Activated CD8-positive, alpha-beta memory T cell treated with anti-CD3 and anti-CD28 coated beads, Interleukin-2, amount 10 ng/mL, durations not matched to agents 7 days and 5 days (primary cell): ENCODE measurements at regions not wholly inside any gene's neighbourhood (a gene's known extent, or its start where the extent isn't known, plus 50 kb on each side); places are given as distances from the start of the nearest gene placed in this dataset.
"Not testable (repeated sequence)": the region's sequence is repeated elsewhere in the genome, so short reads cannot be mapped to it uniquely, and the experiment has no call there.

ENCODE experiments used
- ATAC-seq: fragments of 150-1000 bp; cut with Tn5 transposase; one replicate; pipeline ENCODE4 v1.10.0; 2021; ENCODE audit warnings: moderate library complexity
- CTCF ChIA-PET: fragments of 350-600 bp; sonication (Branson Sonifier 250); formaldehyde crosslinking; loops from one replicate; lab custom pipeline; 2021; ENCODE audit warnings: antibody characterized with exemption; lab: Charles Lee
- DNase-seq: peaks from one replicate; pipeline ENCODE4 v3.0.0-alpha.2; 2020
- H3K27ac Mint-ChIP-seq: one replicate; pipeline ENCODE4 v1.8.0; 2021; ENCODE audit warnings: mild to moderate bottlenecking, mixed read lengths
- H3K27me3 Mint-ChIP-seq: one replicate; pipeline ENCODE4 v1.8.0; 2021; ENCODE audit warnings: mixed read lengths
- H3K36me3 Mint-ChIP-seq: one replicate; pipeline ENCODE4 v1.8.0; 2021; ENCODE audit warnings: mild to moderate bottlenecking, mixed read lengths
- H3K4me1 Mint-ChIP-seq: one replicate; pipeline ENCODE4 v1.8.0; 2021; ENCODE audit warnings: mixed read lengths
- H3K4me3 Mint-ChIP-seq: one replicate; pipeline ENCODE4 v1.8.0; 2021; ENCODE audit warnings: mild to moderate bottlenecking, moderate library complexity, mixed read lengths
- H3K9me3 Mint-ChIP-seq: one replicate; pipeline ENCODE4 v1.8.0; 2022; ENCODE audit warnings: low read depth, mixed read lengths

- ATAC-seq, result no peak
- no peak for DNase-seq
- Mint-ChIP-seq H3K36me3 (no peaks in the 10 kb centered on the region), H3K27me3 (no peaks in the 10 kb centered on the region), H3K4me3 (no peak overlapping the region), H3K27ac (no peak overlapping the region), H3K9me3 (no peaks in the 10 kb centered on the region), H3K4me1 (no peaks in the 10 kb centered on the region)
- CTCF ChIA-PET, result no interaction called here
Measured at GRCh38 chr10:9505546-9505945, 1451.1 kb downstream of the GATA3 start.

DNA sequence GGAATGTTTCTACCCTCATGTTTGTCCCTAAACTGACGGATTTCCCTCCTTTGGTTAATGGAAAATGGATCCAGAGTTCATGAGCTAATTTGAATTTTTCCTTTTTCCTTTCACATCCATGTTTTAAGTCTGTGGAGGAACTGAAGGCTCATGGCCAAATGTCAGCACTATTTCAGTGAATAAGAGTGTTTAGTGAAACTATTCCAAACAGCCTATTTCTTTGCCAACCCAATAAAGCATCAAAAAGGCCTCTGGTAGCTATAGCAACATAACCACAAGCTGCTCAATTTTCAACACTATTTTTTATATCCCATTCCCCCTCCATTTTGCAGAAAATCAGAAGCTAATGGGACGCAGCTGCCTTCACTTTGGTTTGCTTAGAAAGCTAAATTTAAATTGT, 1454.1 kb downstream of the GATA3 start:
- Mint-ChIP-seq H3K4me3 (no peak overlapping the region), H3K36me3 (no peaks in the 10 kb centered on the region), H3K4me1 (no peaks in the 10 kb centered on the region), H3K27ac (no peak overlapping the region), H3K9me3 (no peaks in the 10 kb centered on the region), H3K27me3 (no peaks in the 10 kb centered on the region)
- DNase-seq, result no peak
- no peak for ATAC-seq
- CTCF ChIA-PET, result no interaction called here

DNA sequence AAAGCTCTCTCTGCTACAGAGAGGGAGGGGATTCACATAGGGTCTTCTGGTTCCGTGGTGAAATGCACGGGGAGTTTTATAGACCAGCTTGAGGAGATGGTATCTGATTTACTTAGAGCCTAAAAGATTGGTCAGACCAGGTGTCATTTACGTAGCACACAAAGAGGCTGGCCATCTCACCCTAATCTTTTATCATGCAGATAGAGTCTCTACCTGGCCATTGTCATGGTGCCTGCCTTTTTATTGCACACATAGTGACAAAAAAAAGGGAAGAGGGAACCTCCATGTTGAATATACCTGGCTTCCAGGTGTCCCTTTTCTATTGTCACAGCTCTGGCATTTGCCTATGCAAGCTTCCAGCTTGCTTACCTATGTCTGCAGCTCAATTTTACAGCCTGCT, 1456.1 kb downstream of the GATA3 start:
- Mint-ChIP-seq H3K9me3 (no peaks in the 10 kb centered on the region), H3K27ac (no peak overlapping the region), H3K36me3 (no peaks in the 10 kb centered on the region), H3K4me3 (no peak overlapping the region), H3K4me1 (no peaks in the 10 kb centered on the region), H3K27me3 (no peaks in the 10 kb centered on the region)
- ATAC-seq, result no peak
- DNase-seq, result no peak
- CTCF ChIA-PET, result no interaction called here

GRCh38 chr10:9515922-9516321, 1461.4 kb downstream of the GATA3 start:
- ATAC-seq (no peak), DNase-seq (no peak)
- Mint-ChIP-seq H3K36me3 (no peaks in the 10 kb centered on the region), H3K4me3 (no peak overlapping the region), H3K27me3 (no peaks in the 10 kb centered on the region), H3K27ac (no peak overlapping the region), H3K4me1 (no peaks in the 10 kb centered on the region), H3K9me3 (peaks cover 2% of the 10 kb centered on the region)
- CTCF ChIA-PET, result no interaction called here

DNA sequence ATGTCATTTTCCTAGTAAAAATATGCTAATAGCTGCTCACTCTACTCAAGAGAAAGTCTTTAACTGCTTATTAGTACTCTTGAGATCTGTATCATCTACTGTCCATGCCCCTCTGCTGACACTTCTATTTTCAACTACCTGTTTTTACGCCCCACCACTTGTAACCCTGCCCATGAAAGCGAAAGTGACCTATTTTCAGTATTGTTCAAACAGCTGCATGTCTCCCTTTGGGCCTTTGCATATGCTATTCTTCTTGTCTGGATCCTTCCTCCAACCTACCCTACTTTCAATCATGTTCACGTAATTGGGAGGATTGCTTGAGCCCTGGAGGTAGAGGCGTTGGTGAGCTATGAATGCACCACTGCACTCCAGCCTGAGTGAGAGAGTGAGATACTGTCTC, 1481.3 kb downstream of the GATA3 start:
- no peaks in the 10 kb centered on the region for H3K9me3 Mint-ChIP-seq

DNA sequence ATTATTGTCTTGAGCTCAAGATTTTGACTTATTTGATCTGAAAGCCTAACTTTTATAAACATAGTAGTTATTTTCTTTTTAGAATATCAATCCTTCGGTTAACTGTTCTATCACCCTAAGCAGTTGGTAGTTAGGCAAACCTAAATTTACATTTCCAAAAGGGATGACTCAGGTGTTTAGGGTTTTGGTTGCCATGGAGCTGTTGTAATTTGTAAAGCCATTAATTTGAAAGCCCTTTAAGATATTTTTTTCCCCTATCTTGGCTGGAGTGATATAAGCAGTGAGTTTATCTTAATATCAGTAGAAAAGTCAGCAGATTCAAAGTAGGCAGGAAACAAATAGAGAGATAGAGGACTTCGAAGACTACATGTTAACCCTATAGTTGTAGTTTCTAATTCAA, 1472.6 kb upstream of the CELF2 start:
- CTCF ChIA-PET, result no interaction called here
- H3K4me3 Mint-ChIP-seq, result no peak overlapping the region
- no peak overlapping the region for H3K27ac Mint-ChIP-seq
- no peaks in the 10 kb centered on the region for H3K4me1 Mint-ChIP-seq
- DNase-seq, result no peak
- no peak for ATAC-seq
- H3K9me3 Mint-ChIP-seq, result peaks cover 2% of the 10 kb centered on the region
- no peaks in the 10 kb centered on the region for H3K36me3 Mint-ChIP-seq
- no peaks in the 10 kb centered on the region for H3K27me3 Mint-ChIP-seq

More for the DNA sequence above, 1481.3 kb downstream of the GATA3 start:
- Mint-ChIP-seq H3K27me3 (no peaks in the 10 kb centered on the region), H3K4me3 (no peak overlapping the region), H3K4me1 (no peaks in the 10 kb centered on the region), H3K36me3 (no peaks in the 10 kb centered on the region), H3K27ac (no peak overlapping the region)
- CTCF ChIA-PET, result no interaction called here
- DNase-seq (no peak), ATAC-seq (no peak)

GRCh38 chr10:9547936-9548904, 1469.5 kb upstream of the CELF2 start:
- CTCF ChIA-PET, result no interaction called here
- no peaks in the 10 kb centered on the region for H3K4me1 Mint-ChIP-seq
- no peak for DNase-seq
- no peaks in the 10 kb centered on the region for H3K27me3 Mint-ChIP-seq
- H3K36me3 Mint-ChIP-seq, result no peaks in the 10 kb centered on the region
- peaks cover 2% of the 10 kb centered on the region for H3K9me3 Mint-ChIP-seq
- ATAC-seq, result no peak
- no peak overlapping the region for H3K27ac Mint-ChIP-seq
- no peak overlapping the region for H3K4me3 Mint-ChIP-seq

DNA sequence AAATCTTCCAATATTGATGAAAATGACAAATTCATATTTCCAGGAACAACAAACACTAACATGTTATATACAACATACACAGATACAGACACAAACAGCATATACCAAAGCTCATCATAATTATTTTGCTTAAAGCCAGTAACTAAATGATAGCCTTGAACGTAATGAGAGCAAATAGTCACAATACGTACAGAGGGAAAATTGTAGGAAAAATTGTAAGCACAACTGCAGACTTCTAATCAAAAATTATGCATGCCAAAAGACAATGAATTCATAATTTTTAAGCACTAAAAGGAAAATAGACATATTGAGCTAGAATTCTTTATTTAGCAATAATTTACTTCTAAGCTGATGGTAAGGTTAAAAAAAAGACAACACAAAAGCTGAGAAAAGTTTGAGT, 1466.9 kb upstream of the CELF2 start:
- CTCF ChIA-PET, result no interaction called here
- Mint-ChIP-seq H3K27me3 (no peaks in the 10 kb centered on the region), H3K27ac (no peak overlapping the region), H3K9me3 (peaks cover 2% of the 10 kb centered on the region), H3K4me3 (no peak overlapping the region), H3K36me3 (no peaks in the 10 kb centered on the region), H3K4me1 (no peaks in the 10 kb centered on the region)
- ATAC-seq, result no peak
- no peak for DNase-seq

GRCh38 chr10:9554321-9554720, 1463.4 kb upstream of the CELF2 start:
- no peaks in the 10 kb centered on the region for H3K36me3 Mint-ChIP-seq
- peaks cover 2% of the 10 kb centered on the region for H3K9me3 Mint-ChIP-seq
- no peaks in the 10 kb centered on the region for H3K4me1 Mint-ChIP-seq
- DNase-seq (no peak), ATAC-seq (no peak)
- H3K27me3 Mint-ChIP-seq, result no peaks in the 10 kb centered on the region
- H3K4me3 Mint-ChIP-seq, result no peak overlapping the region
- CTCF ChIA-PET, result no interaction called here
- H3K27ac Mint-ChIP-seq, result no peak overlapping the region

GRCh38 chr10:9560976-9561375, 1456.7 kb upstream of the CELF2 start:
- DNase-seq (no peak), ATAC-seq (no peak)
- Mint-ChIP-seq H3K9me3 (no peaks in the 10 kb centered on the region), H3K4me1 (no peaks in the 10 kb centered on the region), H3K27ac (no peak overlapping the region), H3K36me3 (no peaks in the 10 kb centered on the region), H3K4me3 (no peak overlapping the region), H3K27me3 (no peaks in the 10 kb centered on the region)
- CTCF ChIA-PET, result no interaction called here

- no peak overlapping the region for H3K4me3 Mint-ChIP-seq
- ATAC-seq (no peak), DNase-seq (no peak)
- H3K27me3 Mint-ChIP-seq, result no peaks in the 10 kb centered on the region
- H3K27ac Mint-ChIP-seq, result no peak overlapping the region
- CTCF ChIA-PET, result no interaction called here
- no peaks in the 10 kb centered on the region for H3K36me3 Mint-ChIP-seq
- no peaks in the 10 kb centered on the region for H3K4me1 Mint-ChIP-seq
- H3K9me3 Mint-ChIP-seq, result no peaks in the 10 kb centered on the region
Measured at GRCh38 chr10:9561821-9562505, 1455.7 kb upstream of the CELF2 start.

GRCh38 chr10:9577746-9578145, 1439.9 kb upstream of the CELF2 start:
- no peak overlapping the region for H3K27ac Mint-ChIP-seq

DNA sequence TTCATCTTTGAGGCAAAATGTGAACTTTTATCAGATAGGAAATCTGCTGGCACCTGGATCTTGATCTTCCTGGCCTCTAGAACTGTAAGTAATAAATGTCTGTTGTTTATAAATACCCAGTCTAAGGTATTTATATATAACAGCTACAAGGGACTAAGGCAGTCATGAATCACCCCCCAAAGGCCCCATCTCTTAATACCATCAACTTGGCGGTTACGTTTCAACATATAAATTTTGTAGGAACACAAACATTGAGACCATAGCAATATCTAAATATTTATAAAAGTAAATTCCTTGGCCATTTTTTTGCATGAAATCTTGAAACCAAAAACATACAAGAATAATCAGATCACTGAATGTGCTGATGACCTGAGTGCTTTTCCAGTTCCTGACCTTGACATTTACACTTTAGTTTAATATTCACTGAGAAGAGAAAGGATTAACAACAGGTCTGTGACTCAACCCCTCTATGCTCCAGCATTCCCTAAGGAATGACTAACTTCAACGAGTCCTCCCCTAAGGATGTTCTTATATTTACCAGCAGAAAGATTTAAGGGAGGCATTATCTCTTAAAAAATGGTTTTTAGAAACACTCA, 1438.5 kb upstream of the CELF2 start:
- Mint-ChIP-seq H3K27me3 (no peaks in the 10 kb centered on the region), H3K4me1 (no peaks in the 10 kb centered on the region), H3K4me3 (no peak overlapping the region), H3K27ac (no peak overlapping the region), H3K9me3 (no peaks in the 10 kb centered on the region), H3K36me3 (no peaks in the 10 kb centered on the region)
- no peak for DNase-seq
- ATAC-seq, result no peak
- CTCF ChIA-PET, result no interaction called here

More at GRCh38 chr10:9577746-9578145, 1439.9 kb upstream of the CELF2 start:
- ATAC-seq (no peak), DNase-seq (no peak)
- no peaks in the 10 kb centered on the region for H3K27me3 Mint-ChIP-seq
- no peaks in the 10 kb centered on the region for H3K9me3 Mint-ChIP-seq
- CTCF ChIA-PET, result no interaction called here
- no peaks in the 10 kb centered on the region for H3K36me3 Mint-ChIP-seq
- no peak overlapping the region for H3K4me3 Mint-ChIP-seq
- H3K4me1 Mint-ChIP-seq, result no peaks in the 10 kb centered on the region

DNA sequence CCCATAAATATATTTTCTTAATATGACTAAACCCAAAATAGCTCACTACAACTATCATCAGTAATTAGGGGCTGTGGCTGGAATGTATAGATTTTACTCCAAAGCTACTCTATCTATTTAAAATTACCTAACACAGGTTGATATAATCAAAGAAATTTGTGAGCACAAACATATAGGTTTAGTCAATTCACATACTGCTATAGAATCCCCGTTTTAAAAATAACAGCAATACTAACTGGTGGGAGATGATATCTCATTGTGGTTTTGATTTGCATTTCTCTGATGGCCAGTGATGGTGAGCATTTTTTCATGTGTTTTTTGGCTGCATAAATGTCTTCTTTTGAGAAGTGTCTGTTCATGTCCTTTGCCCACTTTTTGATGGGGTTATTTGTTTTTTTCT, 1434.9 kb upstream of the CELF2 start:
- CTCF ChIA-PET, H3K9me3 Mint-ChIP-seq, H3K36me3 Mint-ChIP-seq, H3K4me1 Mint-ChIP-seq, ATAC-seq, H3K4me3 Mint-ChIP-seq, DNase-seq, H3K27ac Mint-ChIP-seq, H3K27me3 Mint-ChIP-seq: not testable (repeated sequence)
